ENCODE measurements at regions not wholly inside any gene's neighbourhood (a gene's known extent, or its start where the extent isn't known, plus 50 kb on each side); places are given as distances from the start of the nearest gene placed in this dataset.

- TF ChIP-seq EZH2 (IDR thresholded peaks at IDR 0.05; ENCODE audit: borderline replicate concordance, low read depth, low read length, severe bottlenecking) (no peak), CTCF (IDR thresholded peaks at IDR 0.05; ENCODE audit: extremely low read depth in 1 of 2, insufficient read depth in 1 of 2, low read depth in 1 of 2, low read length in 2 of 2) (no peak), POLR2AphosphoS5 (IDR thresholded peaks at IDR 0.05; ENCODE audit: insufficient read depth, low read depth, low read length) (no peak), MAX (IDR thresholded peaks at IDR 0.05; ENCODE audit: insufficient read depth, insufficient read length) (no peak), POLR2A (IDR thresholded peaks at IDR 0.05; ENCODE audit: low read depth, low read length) (no peak), MYC (IDR thresholded peaks at IDR 0.05; ENCODE audit: low read depth, low read length) (no peak), JUN (IDR thresholded peaks at IDR 0.05; ENCODE audit: borderline replicate concordance, insufficient read depth, insufficient read length, low read depth) (no peak), FOS (IDR thresholded peaks at IDR 0.05; ENCODE audit: borderline replicate concordance, insufficient read depth, low read length) (no peak), GATA2 (IDR thresholded peaks at IDR 0.05; ENCODE audit: insufficient read depth, insufficient read length, low read depth, low read length) (no peak)
Observed at GRCh38 chr7:134367956-134368749, 51.4 kb upstream of the SLC35B4 start.
